Activated T-helper 2 cell treated with anti-CD3 and anti-CD28 coated beads, Interferon-gamma antibody, Interleukin-2, Interleukin-4, amounts not matched to agents 10 μg/mL and 5 μg/mL and 100 μg/mL, durations not matched to agents 14 hours and 24 hours and 36 hours (primary cell): ENCODE measurements at regions not wholly inside any gene's neighbourhood (a gene's known extent, or its start where the extent isn't known, plus 50 kb on each side); places are given as distances from the start of the nearest gene placed in this dataset.
"Not testable (repeated sequence)": the region's sequence is repeated elsewhere in the genome, so short reads cannot be mapped to it uniquely, and the experiment has no call there.

ENCODE experiments used
- DNase-seq: peaks from one replicate; pipeline ENCODE4 v3.0.0; 2021; ENCODE audit warnings: low spot score
- H3K27ac Mint-ChIP-seq: one replicate; pipeline ENCODE4 v1.8.0; 2021; ENCODE audit warnings: mixed read lengths
- H3K27me3 Mint-ChIP-seq: one replicate; pipeline ENCODE4 v1.8.0; 2021; ENCODE audit warnings: low read depth, mixed read lengths
- H3K36me3 Mint-ChIP-seq: one replicate; pipeline ENCODE4 v1.8.0; 2021; ENCODE audit warnings: low read depth, mixed read lengths
- H3K4me1 Mint-ChIP-seq: one replicate; pipeline ENCODE4 v1.8.0; 2021; ENCODE audit warnings: low read depth, mixed read lengths
- H3K4me3 Mint-ChIP-seq: one replicate; pipeline ENCODE4 v1.8.0; 2021; ENCODE audit warnings: low read depth, mild to moderate bottlenecking, moderate library complexity, mixed read lengths
- H3K9me3 Mint-ChIP-seq: one replicate; pipeline ENCODE4 v1.8.0; 2021; ENCODE audit warnings: mixed read lengths
- intact Hi-C: fragments of 100-400 bp; cut with micrococcal nuclease; formaldehyde crosslinking; loops from one replicate; pipeline ENCODE4 v1.15.1; 2023

GRCh38 chrX:13194291-13195103 lies 125.4 kb downstream of the ATXN3L start:
- intact Hi-C loops = no loop called here
- Mint-ChIP-seq H3K9me3 (no peaks in the 10 kb centered on the region), H3K4me1 (peaks cover 4% of the 10 kb centered on the region), H3K36me3 (no peaks in the 10 kb centered on the region), H3K4me3 (no peak overlapping the region), H3K27me3 (no peaks in the 10 kb centered on the region), H3K27ac (no peak overlapping the region)
- no peak for DNase-seq

- no peaks in the 10 kb centered on the region for H3K36me3 Mint-ChIP-seq
- no peaks in the 10 kb centered on the region for H3K27me3 Mint-ChIP-seq
- intact Hi-C loops = no loop called here
- H3K9me3 Mint-ChIP-seq = peaks cover 2% of the 10 kb centered on the region
- DNase-seq = no peak
- no peak overlapping the region for H3K4me3 Mint-ChIP-seq
- H3K4me1 Mint-ChIP-seq = peaks cover 8% of the 10 kb centered on the region
- H3K27ac Mint-ChIP-seq = no peak overlapping the region
Measured at GRCh38 chrX:13190051-13190450, 129.8 kb downstream of the ATXN3L start.

- Mint-ChIP-seq H3K9me3 (peaks cover 9% of the 10 kb centered on the region), H3K4me3 (no peak overlapping the region), H3K36me3 (no peaks in the 10 kb centered on the region), H3K27me3 (no peaks in the 10 kb centered on the region), H3K4me1 (peaks cover 8% of the 10 kb centered on the region), H3K27ac (no peak overlapping the region)
- no peak for DNase-seq
- intact Hi-C loops = no loop called here
Measured at GRCh38 chrX:13189380-13189779, 130.5 kb downstream of the ATXN3L start.

GRCh38 chrX:13188731-13189309 lies 131.0 kb downstream of the ATXN3L start:
- intact Hi-C loops = no loop called here
- no peaks in the 10 kb centered on the region for H3K27me3 Mint-ChIP-seq

GRCh38 chrX:13186643-13187042 lies 133.2 kb downstream of the ATXN3L start:
- intact Hi-C loops, H3K4me1 Mint-ChIP-seq, DNase-seq, H3K27me3 Mint-ChIP-seq, H3K4me3 Mint-ChIP-seq, H3K27ac Mint-ChIP-seq, H3K36me3 Mint-ChIP-seq: not testable (repeated sequence)
- H3K9me3 Mint-ChIP-seq = peaks cover 10% of the 10 kb centered on the region

More at GRCh38 chrX:13188731-13189309, 131.0 kb downstream of the ATXN3L start:
- no peak overlapping the region for H3K4me3 Mint-ChIP-seq
- peaks cover 6% of the 10 kb centered on the region for H3K4me1 Mint-ChIP-seq
- H3K9me3 Mint-ChIP-seq = peaks cover 10% of the 10 kb centered on the region
- no peak for DNase-seq
- H3K36me3 Mint-ChIP-seq = no peaks in the 10 kb centered on the region
- no peak overlapping the region for H3K27ac Mint-ChIP-seq

GRCh38 chrX:13180807-13181206 lies 136.4 kb upstream of the FAM9C start:
- no peaks in the 10 kb centered on the region for H3K27me3 Mint-ChIP-seq
- peaks cover 14% of the 10 kb centered on the region for H3K9me3 Mint-ChIP-seq
- H3K27ac Mint-ChIP-seq = no peak overlapping the region

GRCh38 chrX:13179586-13179985 lies 135.2 kb upstream of the FAM9C start:
- no peaks in the 10 kb centered on the region for H3K27me3 Mint-ChIP-seq
- H3K9me3 Mint-ChIP-seq = peaks cover 7% of the 10 kb centered on the region
- H3K4me1 Mint-ChIP-seq = peaks cover 4% of the 10 kb centered on the region
- no peak overlapping the region for H3K4me3 Mint-ChIP-seq
- no peak for DNase-seq
- no peak overlapping the region for H3K27ac Mint-ChIP-seq
- H3K36me3 Mint-ChIP-seq = no peaks in the 10 kb centered on the region
- intact Hi-C loops = loop anchor here (10.0 kb wide), 1 partner anchor 75 kb away; no protein-coding TSS in a partner anchor

More at GRCh38 chrX:13180807-13181206, 136.4 kb upstream of the FAM9C start:
- Mint-ChIP-seq H3K4me1 (peaks cover 6% of the 10 kb centered on the region), H3K36me3 (no peaks in the 10 kb centered on the region), H3K4me3 (no peak overlapping the region)
- intact Hi-C loops = no loop called here
- no peak for DNase-seq

GRCh38 chrX:13179100-13179499 lies 134.7 kb upstream of the FAM9C start:
- peaks cover 4% of the 10 kb centered on the region for H3K4me1 Mint-ChIP-seq
- no peaks in the 10 kb centered on the region for H3K27me3 Mint-ChIP-seq
- peaks cover 4% of the 10 kb centered on the region for H3K9me3 Mint-ChIP-seq
- H3K27ac Mint-ChIP-seq = no peak overlapping the region
- intact Hi-C loops = loop anchor here (10.0 kb wide), 1 partner anchor 76 kb away; no protein-coding TSS in a partner anchor
- no peak for DNase-seq
- H3K4me3 Mint-ChIP-seq = no peak overlapping the region
- no peaks in the 10 kb centered on the region for H3K36me3 Mint-ChIP-seq

GRCh38 chrX:13177921-13178566 lies 133.6 kb upstream of the FAM9C start:
- intact Hi-C loops = loop anchor here (10.0 kb wide), 1 partner anchor 77 kb away; no protein-coding TSS in a partner anchor
- no peak for DNase-seq

GRCh38 chrX:13175056-13175455 lies 130.6 kb upstream of the FAM9C start:
- H3K36me3 Mint-ChIP-seq = no peaks in the 10 kb centered on the region
- H3K9me3 Mint-ChIP-seq = peaks cover 9% of the 10 kb centered on the region
- H3K27ac Mint-ChIP-seq = no peak overlapping the region
- no peak for DNase-seq
- intact Hi-C loops = loop anchor here (10.0 kb wide), 1 partner anchor 80 kb away; no protein-coding TSS in a partner anchor
- no peaks in the 10 kb centered on the region for H3K4me1 Mint-ChIP-seq
- H3K27me3 Mint-ChIP-seq = no peaks in the 10 kb centered on the region
- H3K4me3 Mint-ChIP-seq = no peak overlapping the region

More at GRCh38 chrX:13177921-13178566, 133.6 kb upstream of the FAM9C start:
- Mint-ChIP-seq H3K36me3 (no peaks in the 10 kb centered on the region), H3K27me3 (no peaks in the 10 kb centered on the region), H3K27ac (no peak overlapping the region), H3K4me3 (no peak overlapping the region), H3K4me1 (peaks cover 4% of the 10 kb centered on the region), H3K9me3 (peaks cover 4% of the 10 kb centered on the region)

- Mint-ChIP-seq H3K4me3 (no peak overlapping the region), H3K4me1 (peaks cover 22% of the 10 kb centered on the region), H3K36me3 (peaks cover 10% of the 10 kb centered on the region), H3K27me3 (no peaks in the 10 kb centered on the region), H3K27ac (no peak overlapping the region), H3K9me3 (peaks cover 23% of the 10 kb centered on the region)
- intact Hi-C loops = loop anchor here (10.0 kb wide), 1 partner anchor 84 kb away; no protein-coding TSS in a partner anchor
- DNase-seq = no peak
Measured at GRCh38 chrX:13170966-13171558, 126.6 kb upstream of the FAM9C start.

- Mint-ChIP-seq H3K27ac (no peak overlapping the region), H3K4me3 (no peak overlapping the region), H3K4me1 (peaks cover 22% of the 10 kb centered on the region), H3K9me3 (peaks cover 23% of the 10 kb centered on the region), H3K27me3 (no peaks in the 10 kb centered on the region), H3K36me3 (peaks cover 10% of the 10 kb centered on the region)
- intact Hi-C loops = loop anchor here (5.0 to 10.0 kb wide), 5 partner anchors 47 to 217 kb away; no protein-coding TSS in a partner anchor
- no peak for DNase-seq
Measured at GRCh38 chrX:13169684-13170083, 125.3 kb upstream of the FAM9C start.
